Left ventricle myocardium inferior (tissue), 1 donor: ENCODE measurements at regions not wholly inside any gene's neighbourhood (a gene's known extent, or its start where the extent isn't known, plus 50 kb on each side); places are given as distances from the start of the nearest gene placed in this dataset.

Experiments
- DNase-seq: peaks from one replicate; pipeline ENCODE4 v3.0.0-alpha.2; 2020
- H3K27ac ChIP-seq: fragments of 200-600 bp; replicated peaks from 2 replicates; pipeline ENCODE4 v1.8.0; 2021
- H3K27me3 ChIP-seq: fragments of 200-600 bp; 2 replicates; pipeline ENCODE4 v1.8.0; 2021; ENCODE audit warnings: low read depth
- H3K36me3 ChIP-seq: fragments of 200-600 bp; 2 replicates; pipeline ENCODE4 v1.8.0; 2021
- H3K4me1 ChIP-seq: fragments of 200-600 bp; 2 replicates; pipeline ENCODE4 v1.8.0; 2021
- H3K4me3 ChIP-seq: fragments of 200-600 bp; 2 replicates; pipeline ENCODE4 v1.8.0; 2021; ENCODE audit warnings: mild to moderate bottlenecking, moderate library complexity
- H3K9me3 ChIP-seq: fragments of 200-600 bp; replicated peaks from 2 replicates; pipeline ENCODE4 v1.8.0; 2021
- intact Hi-C: fragments of 100-400 bp; cut with micrococcal nuclease; formaldehyde crosslinking; loops from one replicate; pipeline ENCODE4 v1.11.0; 2022
- TF ChIP-seq, protein P1 (sequence below): fragments of 200-600 bp; IDR thresholded peaks from 2 replicates; pipeline ENCODE4 v1.8.0; 2021; ENCODE audit warnings: antibody characterized with exemption, mild to moderate bottlenecking, borderline replicate concordance
- donor health status: DM: no; HTN: yes; CAD: no; lungs with severe emphysema.

DNA sequence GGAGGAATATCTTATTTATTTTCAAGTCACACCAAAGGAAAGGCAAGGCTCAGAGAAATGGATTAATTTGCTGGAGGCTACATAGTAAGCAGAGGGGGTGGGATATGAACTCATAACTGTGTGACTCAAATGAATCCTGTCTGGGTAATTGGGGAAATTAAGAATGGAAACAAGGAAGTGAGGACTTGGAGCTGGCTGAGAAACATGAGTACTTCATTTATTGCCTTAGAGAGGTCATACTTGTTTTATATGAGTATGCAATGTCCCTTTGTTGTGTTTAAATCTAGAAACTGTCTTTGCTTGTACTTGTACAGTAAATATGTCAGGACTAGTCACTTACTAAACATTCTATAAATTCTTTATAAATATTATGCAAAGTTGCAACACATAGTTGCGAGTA, 2166.7 kb upstream of the PIK3C3 start:
- Histone ChIP-seq H3K27ac (no peak overlapping the region), H3K9me3 (no peaks in the 10 kb centered on the region), H3K36me3 (no peaks in the 10 kb centered on the region), H3K4me3 (no peak overlapping the region), H3K4me1 (no peaks in the 10 kb centered on the region), H3K27me3 (no peaks in the 10 kb centered on the region)
- DNase-seq: no peak
- TF ChIP-seq, protein P1, sequence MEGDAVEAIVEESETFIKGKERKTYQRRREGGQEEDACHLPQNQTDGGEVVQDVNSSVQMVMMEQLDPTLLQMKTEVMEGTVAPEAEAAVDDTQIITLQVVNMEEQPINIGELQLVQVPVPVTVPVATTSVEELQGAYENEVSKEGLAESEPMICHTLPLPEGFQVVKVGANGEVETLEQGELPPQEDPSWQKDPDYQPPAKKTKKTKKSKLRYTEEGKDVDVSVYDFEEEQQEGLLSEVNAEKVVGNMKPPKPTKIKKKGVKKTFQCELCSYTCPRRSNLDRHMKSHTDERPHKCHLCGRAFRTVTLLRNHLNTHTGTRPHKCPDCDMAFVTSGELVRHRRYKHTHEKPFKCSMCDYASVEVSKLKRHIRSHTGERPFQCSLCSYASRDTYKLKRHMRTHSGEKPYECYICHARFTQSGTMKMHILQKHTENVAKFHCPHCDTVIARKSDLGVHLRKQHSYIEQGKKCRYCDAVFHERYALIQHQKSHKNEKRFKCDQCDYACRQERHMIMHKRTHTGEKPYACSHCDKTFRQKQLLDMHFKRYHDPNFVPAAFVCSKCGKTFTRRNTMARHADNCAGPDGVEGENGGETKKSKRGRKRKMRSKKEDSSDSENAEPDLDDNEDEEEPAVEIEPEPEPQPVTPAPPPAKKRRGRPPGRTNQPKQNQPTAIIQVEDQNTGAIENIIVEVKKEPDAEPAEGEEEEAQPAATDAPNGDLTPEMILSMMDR: no peak
- intact Hi-C loops: no loop called here

DNA sequence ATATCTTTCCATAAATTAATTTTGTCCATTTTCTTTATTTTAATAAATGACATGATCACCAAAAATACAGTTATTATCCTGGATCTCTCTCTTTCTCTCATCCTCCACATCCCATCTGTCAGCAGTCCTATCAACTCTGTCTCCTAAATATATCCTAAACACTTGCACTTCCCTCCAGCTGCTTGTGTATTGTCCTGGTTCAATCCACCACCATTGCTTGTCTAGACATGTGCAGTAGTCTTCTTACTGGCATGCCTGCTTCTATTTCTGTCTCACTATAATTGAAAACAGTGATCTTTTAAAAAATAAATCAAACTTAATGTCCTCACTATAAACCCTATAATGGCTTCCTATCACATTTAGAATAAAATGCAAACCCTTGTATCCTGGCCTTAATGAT, 2168.6 kb upstream of the PIK3C3 start:
- Histone ChIP-seq H3K27me3 (no peaks in the 10 kb centered on the region), H3K36me3 (no peaks in the 10 kb centered on the region), H3K27ac (no peak overlapping the region), H3K4me1 (no peaks in the 10 kb centered on the region), H3K9me3 (no peaks in the 10 kb centered on the region), H3K4me3 (no peak overlapping the region)
- intact Hi-C loops: no loop called here
- no peak for DNase-seq
- TF ChIP-seq, protein P1: no peak

DNA sequence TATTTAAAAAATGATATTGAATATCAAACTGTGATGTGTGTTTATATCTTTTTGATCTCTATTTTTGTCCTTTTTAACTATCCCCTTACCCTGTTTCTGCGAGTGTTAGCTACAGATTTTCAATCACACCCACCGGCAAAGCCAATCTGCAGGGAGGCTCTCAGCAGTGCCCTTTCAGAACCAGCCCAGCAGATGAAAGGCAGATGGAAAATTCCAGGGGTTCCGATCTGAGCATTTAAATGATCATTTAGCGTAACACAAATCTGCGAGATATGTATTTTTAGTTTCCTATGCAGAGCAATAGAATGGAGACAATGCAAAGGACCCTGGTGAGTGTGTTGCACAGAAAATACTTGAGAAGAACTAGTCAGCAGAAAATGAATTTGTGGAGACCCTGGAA, 2170.5 kb upstream of the PIK3C3 start:
- intact Hi-C loops: no loop called here
- Histone ChIP-seq H3K36me3 (no peaks in the 10 kb centered on the region), H3K27me3 (no peaks in the 10 kb centered on the region), H3K9me3 (no peaks in the 10 kb centered on the region), H3K27ac (no peak overlapping the region), H3K4me3 (no peak overlapping the region), H3K4me1 (no peaks in the 10 kb centered on the region)
- TF ChIP-seq, protein P1: no peak
- no peak for DNase-seq

DNA sequence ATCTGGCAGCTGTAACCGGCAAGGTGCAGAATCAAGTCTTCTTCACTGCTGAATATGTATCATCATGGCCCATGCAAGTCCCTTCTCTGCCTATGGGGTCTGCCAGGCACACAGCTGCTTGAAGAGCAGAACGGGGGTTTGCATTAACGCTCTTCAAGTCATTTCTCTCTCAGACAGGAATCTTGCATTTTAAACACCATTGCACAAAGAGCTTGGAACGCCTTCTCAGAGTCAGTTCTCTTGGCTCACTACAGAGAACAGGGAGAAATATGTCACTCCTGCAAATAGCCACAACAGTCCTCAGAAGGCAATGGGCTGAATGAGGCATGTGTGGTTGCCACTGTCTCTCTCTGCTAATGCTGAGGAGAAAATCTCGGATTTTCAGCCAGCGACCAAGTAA, 2173.5 kb upstream of the PIK3C3 start:
- intact Hi-C loops: no loop called here
- Histone ChIP-seq H3K9me3 (no peaks in the 10 kb centered on the region), H3K27me3 (no peaks in the 10 kb centered on the region), H3K4me1 (no peaks in the 10 kb centered on the region), H3K4me3 (no peak overlapping the region), H3K36me3 (no peaks in the 10 kb centered on the region), H3K27ac (no peak overlapping the region)
- no peak for DNase-seq
- TF ChIP-seq, protein P1: no peak

DNA sequence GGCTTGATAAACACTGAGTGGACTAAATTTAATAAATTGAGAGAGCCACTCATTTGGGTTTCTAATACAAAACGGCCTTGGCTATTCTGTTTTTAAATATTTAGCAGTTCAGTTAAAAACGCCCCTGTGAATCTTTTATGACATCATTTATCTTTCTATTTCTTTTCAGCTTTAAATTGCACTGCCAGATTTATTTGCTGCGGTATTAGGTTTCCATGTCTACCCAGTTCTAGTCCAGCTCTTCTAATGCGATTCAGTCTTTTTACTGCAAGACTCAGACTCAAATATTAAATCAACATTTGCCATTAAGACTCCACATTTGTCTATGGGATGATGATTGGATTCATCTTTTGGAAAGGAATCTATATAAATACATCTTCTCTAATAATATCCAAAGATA, 2174.3 kb upstream of the PIK3C3 start:
- intact Hi-C loops: no loop called here
- H3K9me3 ChIP-seq: no peaks in the 10 kb centered on the region
- H3K4me3 ChIP-seq: no peak overlapping the region
- H3K4me1 ChIP-seq: no peaks in the 10 kb centered on the region
- TF ChIP-seq, protein P1: no peak
- no peaks in the 10 kb centered on the region for H3K36me3 ChIP-seq
- DNase-seq: no peak
- H3K27ac ChIP-seq: no peak overlapping the region
- H3K27me3 ChIP-seq: no peaks in the 10 kb centered on the region

DNA sequence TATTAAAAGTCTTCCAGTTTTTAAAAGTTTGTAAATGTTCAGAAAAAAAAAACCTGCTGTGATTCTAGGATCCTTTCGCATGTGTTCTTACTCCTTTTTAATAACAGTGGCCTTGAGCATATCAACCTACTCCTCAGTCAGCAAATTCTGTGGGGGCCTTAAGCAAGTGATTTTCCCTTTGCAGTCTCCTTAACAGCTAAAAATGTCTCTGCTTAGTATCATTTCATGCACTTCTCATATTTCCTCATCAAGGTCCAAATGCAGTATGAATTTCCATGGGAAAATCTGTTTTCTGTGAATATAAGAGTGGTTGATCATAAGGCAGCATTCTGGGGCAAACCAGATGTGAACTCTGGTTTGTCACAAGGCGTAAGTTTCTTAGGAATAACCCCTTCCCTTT, 2175.1 kb upstream of the PIK3C3 start:
- Histone ChIP-seq H3K4me3 (no peak overlapping the region), H3K27ac (no peak overlapping the region), H3K27me3 (no peaks in the 10 kb centered on the region), H3K4me1 (no peaks in the 10 kb centered on the region), H3K9me3 (no peaks in the 10 kb centered on the region), H3K36me3 (no peaks in the 10 kb centered on the region)
- intact Hi-C loops: no loop called here
- DNase-seq: no peak
- TF ChIP-seq, protein P1: no peak
